Hematopoietic multipotent progenitor cell treated with erythropoietin and hydrocortisone succinate and interleukin-3 and kit ligand, for 6 days (in vitro differentiated cells): ENCODE measurements at regions not wholly inside any gene's neighbourhood (a gene's known extent, or its start where the extent isn't known, plus 50 kb on each side); places are given as distances from the start of the nearest gene placed in this dataset.
"Not testable (repeated sequence)": the region's sequence is repeated elsewhere in the genome, so short reads cannot be mapped to it uniquely, and the experiment has no call there.

ENCODE experiments used
- DNase-seq: peaks from one replicate; pipeline ENCODE4 v3.0.0-alpha.2; 2015

- no peak for DNase-seq
These were observed 322.2 kb upstream of the RBMS3 start for GRCh38 chr3:28958656-28959055.

- DNase-seq = no peak
These were observed 309.7 kb upstream of the RBMS3 start for GRCh38 chr3:28971156-28971555.

- no peak for DNase-seq
These were observed 307.9 kb upstream of the RBMS3 start for GRCh38 chr3:28972921-28973320.

GRCh38 chr3:28973609-28974008, 307.3 kb upstream of the RBMS3 start:
- DNase-seq = no peak

- DNase-seq = no peak
These were observed 302.8 kb upstream of the RBMS3 start for GRCh38 chr3:28978092-28978491.

GRCh38 chr3:28980131-28980530, 300.7 kb upstream of the RBMS3 start:
- DNase-seq = no peak

- DNase-seq = no peak
These were observed 300.2 kb upstream of the RBMS3 start for GRCh38 chr3:28980631-28981030.

GRCh38 chr3:28982906-28983305, 298.0 kb upstream of the RBMS3 start:
- DNase-seq = no peak

- DNase-seq = no peak
These were observed 293.9 kb upstream of the RBMS3 start for GRCh38 chr3:28986922-28987321.

- DNase-seq = no peak
These were observed 291.2 kb upstream of the RBMS3 start for GRCh38 chr3:28989646-28990089.

- DNase-seq = no peak
These were observed 286.5 kb upstream of the RBMS3 start for GRCh38 chr3:28994161-28994905.

GRCh38 chr3:29004885-29005599, 275.8 kb upstream of the RBMS3 start:
- no peak for DNase-seq

GRCh38 chr3:29005862-29006261, 275.0 kb upstream of the RBMS3 start:
- DNase-seq = no peak

- DNase-seq = no peak
These were observed 269.4 kb upstream of the RBMS3 start for GRCh38 chr3:29011441-29011840.

GRCh38 chr3:29011966-29012365, 268.9 kb upstream of the RBMS3 start:
- DNase-seq = no peak

GRCh38 chr3:29022976-29023375, 257.9 kb upstream of the RBMS3 start:
- DNase-seq = no peak

GRCh38 chr3:29026286-29026685, 254.6 kb upstream of the RBMS3 start:
- DNase-seq = no peak

GRCh38 chr3:29026959-29027358, 253.9 kb upstream of the RBMS3 start:
- no peak for DNase-seq

GRCh38 chr3:29031175-29031574, 249.7 kb upstream of the RBMS3 start:
- DNase-seq = not testable (repeated sequence)

- no peak for DNase-seq
These were observed 247.4 kb upstream of the RBMS3 start for GRCh38 chr3:29033511-29033910.

- no peak for DNase-seq
These were observed 230.7 kb upstream of the RBMS3 start for GRCh38 chr3:29050155-29050554.

- DNase-seq = no peak
These were observed 223.5 kb upstream of the RBMS3 start for GRCh38 chr3:29057326-29057725.

- no peak for DNase-seq
These were observed 216.8 kb upstream of the RBMS3 start for GRCh38 chr3:29064085-29064484.

GRCh38 chr3:29065211-29065785, 215.6 kb upstream of the RBMS3 start:
- DNase-seq = no peak
